ENCODE measurements at regions not wholly inside any gene's neighbourhood (a gene's known extent, or its start where the extent isn't known, plus 50 kb on each side); places are given as distances from the start of the nearest gene placed in this dataset.

GRCh38 chr6:95366414-95366813, 210.9 kb upstream of the MANEA start:
- dilution Hi-C loops (cut with HindIII; ENCODE audit: low sequenced_read_pairs, unreplicated experiment) (no loop called here), in situ Hi-C loops (cut with MboI; ENCODE audit: low sequenced_read_pairs) (loop anchor here (25.0 kb wide), 1 partner anchor 1696 kb away; no protein-coding TSS in a partner anchor), intact Hi-C loops (cut with micrococcal nuclease) (loop anchor here (10.0 kb wide), 1 partner anchor 1688 kb away; no protein-coding TSS in a partner anchor)
- H3K9me1 ChIP-seq (ENCODE audit: insufficient read depth, low read length): no peaks in the 10 kb centered on the region
- no peak for ATAC-seq (ENCODE audit: low read depth)
- no peak for DNase-seq
- H3K14ac ChIP-seq (replicated peaks; ENCODE audit: low read depth, low read length): no peak overlapping the region
- 31% methylated on average over 4 of the region's 4 CpGs; no CpG with 5 or more reads in 1 of the 2 experiments for WGBS, 2 experiments (ENCODE audit: extremely low coverage in 2 of 2, insufficient read length in 1 of 2)
- ChIA-PET CTCF (no interaction called here), POLR2A (ENCODE audit: unreplicated experiment) (no interaction called here)
- H4K8ac ChIP-seq (ENCODE audit: low read depth in 2 of 2, low read length in 2 of 2): no peak overlapping the region
- H3K4me2 ChIP-seq (ENCODE audit: low read depth, low read length): no peak overlapping the region
- no peak overlapping the region for H2BK5ac ChIP-seq (ENCODE audit: low read depth, low read length, poor library complexity, severe bottlenecking)
- no TSS peak for BruUV-seq (replicated peaks)
- no peak overlapping the region for H2AK9ac ChIP-seq (replicated peaks; ENCODE audit: low read depth, low read length, poor library complexity)
- no peak overlapping the region for H2AK5ac ChIP-seq (ENCODE audit: low read depth, low read length)
- no peak overlapping the region for H3K9ac ChIP-seq (ENCODE audit: low read depth, low read length)
- no peak overlapping the region for H3K56ac ChIP-seq (ENCODE audit: extremely low read depth, insufficient read depth, low read length)
- no peaks in the 10 kb centered on the region for H4K20me1 ChIP-seq (ENCODE audit: insufficient read depth, low read length)
- H3K4me1 ChIP-seq (ENCODE audit: control insufficient read depth, insufficient read depth, low read length): no peaks in the 10 kb centered on the region
- no peak overlapping the region for H2AFZ ChIP-seq (replicated peaks; ENCODE audit: low read length, poor library complexity)
- no peak overlapping the region for H4K91ac ChIP-seq (ENCODE audit: insufficient read depth, low read depth, low read length)
- H3K9me3 ChIP-seq (ENCODE audit: control insufficient read depth, insufficient read depth, low read length): no peaks in the 10 kb centered on the region
- H2BK20ac ChIP-seq (ENCODE audit: low read depth, low read length): no peak overlapping the region
- H3K79me1 ChIP-seq (ENCODE audit: low read depth in 1 of 2, low read length in 2 of 2): no peaks in the 10 kb centered on the region
- H3K4me3 ChIP-seq (ENCODE audit: insufficient read depth, low read depth, low read length): no peak overlapping the region
- no peak overlapping the region for H3K18ac ChIP-seq (ENCODE audit: low read depth, low read length)
- H3K36me3 ChIP-seq (ENCODE audit: control insufficient read depth, insufficient read depth, low read length): no peaks in the 10 kb centered on the region
- no peaks in the 10 kb centered on the region for H3K27me3 ChIP-seq (ENCODE audit: control insufficient read depth, insufficient read depth, low read length)
- no peak overlapping the region for H4K5ac ChIP-seq (ENCODE audit: low read depth, low read length)
- no peak for TF ChIP-seq SMC3 (IDR thresholded peaks at IDR 0.05; ENCODE audit: low read depth, low read length)
- no peak for TF ChIP-seq MAZ (IDR thresholded peaks at IDR 0.05; ENCODE audit: borderline replicate concordance, low read depth, low read length)
- TF ChIP-seq BHLHE40 (IDR thresholded peaks at IDR 0.05; ENCODE audit: low read depth, low read length): no peak
- no peak for TF ChIP-seq POLR2A (IDR thresholded peaks at IDR 0.05; ENCODE audit: low read depth, low read length)
- TF ChIP-seq FOS (IDR thresholded peaks at IDR 0.05; ENCODE audit: low read depth, low read length): no peak
- TF ChIP-seq MXI1 (IDR thresholded peaks at IDR 0.05; ENCODE audit: borderline replicate concordance, low read depth, low read length): no peak
- no peak for TF ChIP-seq ELK1 (IDR thresholded peaks at IDR 0.05; ENCODE audit: borderline replicate concordance, low read depth, low read length)
- no peak for TF ChIP-seq CTCF (conservative IDR thresholded peaks at IDR 0.05; ENCODE audit: low read depth, low read length)
- TF ChIP-seq MAFK (IDR thresholded peaks at IDR 0.05; ENCODE audit: low read depth, low read length): no peak
- no peak for TF ChIP-seq NFE2L2 (IDR thresholded peaks at IDR 0.05; ENCODE audit: low read depth, low read length)
- no peak for TF ChIP-seq RCOR1 (IDR thresholded peaks at IDR 0.05; ENCODE audit: insufficient replicate concordance, low read length)
- no peak for TF ChIP-seq RAD21 (IDR thresholded peaks at IDR 0.05; ENCODE audit: low read length)
- no peak for TF ChIP-seq CEBPB (IDR thresholded peaks at IDR 0.05; ENCODE audit: low read depth, low read length)
- TF ChIP-seq RFX5 (IDR thresholded peaks at IDR 0.05; ENCODE audit: low read depth, low read length): no peak
- TF ChIP-seq CHD1 (IDR thresholded peaks at IDR 0.05; ENCODE audit: low read depth, low read length): no peak
- H3K23ac ChIP-seq (ENCODE audit: low read depth, low read length): no peak overlapping the region
- no peak overlapping the region for H3K27ac ChIP-seq (ENCODE audit: insufficient read depth, low read length)
- H2BK120ac ChIP-seq (ENCODE audit: low read depth, low read length): no peak overlapping the region
- no peak overlapping the region for H2BK15ac ChIP-seq (ENCODE audit: low read depth, low read length)
- H3K4ac ChIP-seq (ENCODE audit: low read depth, low read length): no peak overlapping the region

Data from IMR-90 (cell line).